ENCODE measurements at regions not wholly inside any gene's neighbourhood (a gene's known extent, or its start where the extent isn't known, plus 50 kb on each side); places are given as distances from the start of the nearest gene placed in this dataset.
"Not testable (repeated sequence)": the region's sequence is repeated elsewhere in the genome, so short reads cannot be mapped to it uniquely, and the experiment has no call there.

- not testable (repeated sequence) for DNase-seq
These were observed 241.6 kb upstream of the VKORC1L1 start for GRCh38 chr7:65631236-65631635.

GRCh38 chr7:65633587-65634404 lies 239.1 kb upstream of the VKORC1L1 start:
- not testable (repeated sequence) for DNase-seq

GRCh38 chr7:65638918-65639317 lies 234.0 kb upstream of the VKORC1L1 start:
- not testable (repeated sequence) for DNase-seq

- DNase-seq = not testable (repeated sequence)
These were observed 233.2 kb upstream of the VKORC1L1 start for GRCh38 chr7:65639717-65640116.

GRCh38 chr7:65643498-65643897 lies 229.4 kb upstream of the VKORC1L1 start:
- not testable (repeated sequence) for DNase-seq

DNA sequence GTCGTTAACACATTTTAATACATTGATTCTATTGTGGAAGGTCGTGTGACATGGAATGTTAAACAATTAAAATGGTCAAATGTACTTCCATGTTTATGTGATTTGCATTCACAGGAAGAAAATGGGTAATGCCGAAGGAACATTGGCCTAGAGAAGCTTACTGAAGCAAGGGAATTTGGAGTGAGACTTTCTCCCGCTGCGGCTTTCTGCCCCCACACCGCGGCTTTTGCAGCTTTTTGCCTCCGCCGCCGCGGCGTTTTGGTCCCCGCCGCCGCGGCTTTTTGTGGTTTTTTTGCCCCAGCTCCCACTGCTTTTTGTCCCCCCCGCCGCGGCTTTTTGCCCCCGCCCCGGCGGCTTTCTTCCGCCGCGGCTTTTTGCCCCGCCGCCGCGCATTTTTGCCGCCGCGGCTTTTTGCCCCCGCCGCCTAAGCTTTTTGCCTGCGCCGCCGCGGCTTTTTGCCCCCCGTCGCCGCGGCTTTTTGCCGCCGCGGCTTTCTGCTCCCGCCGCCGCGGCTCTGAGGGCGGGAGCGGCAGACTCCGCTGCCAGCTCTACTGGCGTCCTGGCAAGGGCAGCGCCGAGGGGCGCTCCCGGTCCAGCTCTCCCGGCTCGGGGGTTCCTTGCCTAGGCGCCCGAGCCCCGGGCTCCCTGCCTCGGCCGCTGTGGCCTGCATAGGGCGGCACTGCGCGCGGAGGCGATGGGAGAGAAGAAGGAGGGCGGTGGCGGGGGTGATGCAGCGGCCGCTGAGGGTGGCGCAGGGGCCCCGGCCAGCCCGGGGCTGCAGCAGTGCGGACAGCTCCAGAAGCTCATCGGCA lies 225.5 kb upstream of the VKORC1L1 start:
- not testable (repeated sequence) for DNase-seq

DNA sequence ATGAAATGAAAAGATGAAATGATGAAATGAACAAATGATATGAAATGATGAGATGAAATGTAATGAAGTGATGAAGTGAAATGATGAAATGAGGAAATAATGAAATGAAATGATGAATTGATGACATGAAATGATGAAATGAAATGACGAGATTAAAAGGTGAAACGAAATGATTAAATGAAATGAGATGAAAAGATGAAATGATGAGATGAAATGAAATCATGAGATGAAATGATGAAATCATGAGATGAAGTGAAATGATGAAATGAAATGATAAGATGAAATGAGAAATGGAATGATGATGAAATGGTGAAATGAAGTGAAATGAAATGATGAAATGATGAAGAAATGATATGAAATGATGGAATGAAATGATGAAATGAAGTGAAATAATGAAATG lies 221.7 kb upstream of the VKORC1L1 start:
- not testable (repeated sequence) for DNase-seq

DNA sequence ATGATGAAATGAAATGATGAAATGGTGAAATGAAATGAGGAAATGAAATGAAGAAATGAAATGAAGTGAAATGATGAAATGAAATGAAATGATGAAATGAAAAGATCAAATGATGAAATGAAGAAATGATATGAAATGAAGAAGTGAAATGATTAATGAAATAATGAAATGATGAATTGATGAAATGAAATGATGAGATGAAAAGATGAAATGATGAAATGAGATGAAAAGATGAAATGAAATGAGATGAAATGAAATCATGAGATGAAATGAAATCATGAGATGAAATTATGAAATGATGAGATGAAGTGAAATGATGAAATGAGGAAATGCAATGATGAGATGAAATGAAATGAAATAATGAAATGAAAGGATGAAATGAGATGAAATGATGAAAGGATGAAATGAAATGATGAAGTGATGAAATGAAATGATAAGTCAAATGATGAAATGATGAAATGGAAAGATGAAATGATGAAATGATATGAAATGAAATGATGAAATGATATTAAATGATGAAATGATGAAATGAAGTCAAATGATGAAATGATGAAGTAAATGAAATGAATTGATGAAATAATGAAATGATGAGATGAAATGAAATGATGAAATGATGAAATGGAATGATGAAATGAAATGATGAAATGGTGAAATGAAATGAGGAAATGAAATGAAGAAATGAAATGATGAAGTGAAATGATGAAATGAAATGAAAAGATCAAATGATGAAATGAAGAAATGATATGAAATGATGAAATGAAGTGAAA lies 220.9 kb upstream of the VKORC1L1 start:
- DNase-seq = not testable (repeated sequence)

DNA sequence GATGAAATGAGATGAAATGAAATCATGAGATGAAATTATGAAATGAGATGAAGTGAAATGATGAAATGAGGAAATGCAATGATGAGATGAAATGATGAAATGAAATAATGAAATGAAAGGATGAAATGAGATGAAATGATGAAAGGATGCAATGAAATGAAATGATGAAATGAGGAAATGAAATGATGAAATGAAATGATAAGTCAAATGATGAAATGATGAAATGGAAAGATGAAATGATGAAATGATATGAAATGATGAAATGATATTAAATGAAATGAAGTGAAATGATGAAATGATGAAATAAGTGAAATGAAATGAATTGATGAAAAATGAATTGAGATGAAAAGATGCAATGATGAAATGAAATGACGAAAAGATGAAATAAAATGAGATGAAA lies 220.2 kb upstream of the VKORC1L1 start:
- DNase-seq = not testable (repeated sequence)

- not testable (repeated sequence) for DNase-seq
These were observed 216.2 kb upstream of the VKORC1L1 start for GRCh38 chr7:65656494-65657188.

DNA sequence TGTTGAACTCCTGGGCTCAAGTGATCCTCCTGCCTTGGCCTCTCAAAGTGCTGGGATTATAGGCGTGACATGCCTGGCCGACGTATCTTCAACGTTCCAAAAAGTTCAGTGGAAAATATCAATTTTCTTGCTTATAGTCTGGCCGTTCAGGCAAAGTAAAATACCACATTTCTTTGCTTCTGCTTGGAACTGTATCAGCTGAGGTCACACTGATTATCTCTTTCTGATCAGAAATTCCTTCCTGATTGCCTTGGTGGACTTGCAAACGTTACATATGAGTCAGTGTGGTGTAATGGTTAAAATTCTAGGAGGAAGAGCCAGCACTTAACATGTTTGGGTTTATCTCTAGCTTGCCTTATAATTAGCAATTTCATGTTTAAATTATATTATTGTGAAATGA lies 189.5 kb upstream of the VKORC1L1 start:
- not testable (repeated sequence) for DNase-seq

DNA sequence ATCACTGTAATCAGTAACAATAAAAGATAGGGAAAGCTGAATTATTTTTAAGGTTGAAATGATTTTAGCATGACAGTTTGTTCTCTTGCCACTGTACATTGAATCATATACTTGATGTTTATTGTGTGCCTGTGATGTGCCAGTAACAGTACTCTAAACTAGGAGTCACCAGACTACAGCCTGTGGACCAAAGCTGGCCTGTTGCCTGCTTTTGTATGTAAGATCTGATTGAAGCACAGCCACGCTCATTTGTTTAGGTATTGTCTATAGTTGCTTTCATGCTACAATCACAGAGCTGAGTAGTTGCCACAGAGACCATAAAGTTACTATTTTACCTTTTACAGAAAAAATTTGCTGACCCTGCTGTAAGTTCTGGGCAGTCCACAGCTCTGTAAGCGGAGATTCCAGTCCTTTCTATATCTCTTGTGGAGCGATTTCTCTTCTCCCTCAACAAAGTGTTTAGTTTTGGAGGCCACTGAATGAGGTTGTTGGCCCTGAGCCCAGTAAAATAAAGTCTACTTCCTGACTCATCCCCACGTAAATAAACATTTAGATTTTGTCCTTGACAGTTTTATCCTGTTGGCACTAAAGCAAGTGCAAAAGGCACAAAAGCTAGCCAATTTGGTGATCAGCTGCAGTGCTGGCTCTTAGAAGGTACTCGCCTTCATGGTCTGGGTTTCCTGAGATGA lies 173.7 kb upstream of the VKORC1L1 start:
- DNase-seq = not testable (repeated sequence)

GRCh38 chr7:65699715-65700356 lies 173.0 kb upstream of the VKORC1L1 start:
- DNase-seq = not testable (repeated sequence)

DNA sequence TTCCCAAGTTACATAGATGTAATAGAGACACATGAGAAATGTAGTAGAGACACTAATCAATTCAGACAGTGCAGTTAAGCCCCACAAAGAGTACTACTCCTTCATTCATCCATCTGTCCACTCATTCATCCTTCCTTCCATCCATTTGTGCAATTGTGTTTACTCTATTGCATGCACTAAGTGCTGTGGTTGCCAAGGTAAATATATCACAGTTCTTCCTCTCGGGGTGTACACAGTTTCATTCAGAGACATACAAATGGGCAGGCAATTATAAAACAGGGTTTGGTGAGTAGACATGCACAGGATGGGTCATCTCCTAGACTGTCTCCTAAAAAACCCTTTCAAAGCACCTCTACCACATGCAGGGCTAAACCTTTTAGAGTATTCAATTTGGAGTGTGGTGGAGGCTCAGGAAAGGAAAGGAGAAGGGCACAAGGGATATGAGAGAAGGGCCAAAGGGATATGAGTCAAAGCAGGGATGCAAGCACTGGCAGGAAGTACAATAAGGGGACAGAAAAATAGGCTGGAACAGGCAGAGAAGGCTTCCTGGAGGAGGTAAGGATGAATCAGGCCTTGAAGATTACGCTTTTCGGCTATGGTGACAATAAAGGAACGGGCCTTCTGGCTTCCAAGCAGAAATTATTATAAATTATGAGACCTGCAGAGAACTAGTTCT lies 153.6 kb upstream of the VKORC1L1 start:
- DNase-seq = not testable (repeated sequence)

GRCh38 chr7:65722361-65722792 lies 150.5 kb upstream of the VKORC1L1 start:
- peak; percentile 11 to 20 for DNase-seq

DNA sequence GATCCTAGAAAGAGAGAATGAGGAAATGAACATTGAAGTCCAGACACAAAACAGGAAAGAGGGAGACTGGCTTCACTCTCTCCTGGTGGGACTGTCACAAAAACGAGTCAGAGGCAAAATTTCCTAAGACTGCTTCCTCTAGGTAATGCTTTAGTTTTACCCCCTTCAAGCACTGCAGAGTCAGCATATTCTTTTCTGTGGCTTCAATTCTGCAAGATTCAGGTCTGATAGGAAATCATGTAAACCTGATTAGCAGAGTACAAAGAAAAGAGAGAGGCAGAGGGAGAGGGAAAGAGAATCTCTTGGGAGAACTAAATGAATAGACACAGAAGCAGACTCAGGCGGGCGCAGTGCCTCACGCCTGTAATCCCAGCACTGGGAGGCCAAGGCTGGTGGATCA lies 145.7 kb upstream of the VKORC1L1 start:
- not testable (repeated sequence) for DNase-seq

DNA sequence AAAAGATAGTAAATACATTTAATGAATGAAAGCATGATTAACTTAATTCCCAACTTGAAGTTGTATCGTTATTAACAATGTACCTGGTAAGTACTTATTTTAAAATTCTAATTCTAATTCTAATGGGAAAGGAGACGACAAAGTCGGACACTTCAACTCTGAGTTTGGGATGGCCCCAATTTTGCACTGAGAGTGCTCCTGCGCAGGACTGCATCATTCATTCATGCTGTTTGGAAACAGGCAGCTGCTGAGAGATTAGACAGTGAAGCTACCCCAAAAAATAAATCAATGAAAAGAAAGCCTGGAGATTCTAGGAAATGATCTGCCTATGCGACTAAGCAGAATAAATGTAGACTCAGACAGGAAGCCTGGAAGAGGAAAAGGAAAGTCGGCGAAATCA lies 141.7 kb upstream of the VKORC1L1 start:
- no peak for DNase-seq

GRCh38 chr7:65731562-65732035 lies 141.3 kb upstream of the VKORC1L1 start:
- no peak for DNase-seq

- DNase-seq = peak; percentile 54 to 69
These were observed 128.5 kb upstream of the VKORC1L1 start for GRCh38 chr7:65744406-65744805.

DNA sequence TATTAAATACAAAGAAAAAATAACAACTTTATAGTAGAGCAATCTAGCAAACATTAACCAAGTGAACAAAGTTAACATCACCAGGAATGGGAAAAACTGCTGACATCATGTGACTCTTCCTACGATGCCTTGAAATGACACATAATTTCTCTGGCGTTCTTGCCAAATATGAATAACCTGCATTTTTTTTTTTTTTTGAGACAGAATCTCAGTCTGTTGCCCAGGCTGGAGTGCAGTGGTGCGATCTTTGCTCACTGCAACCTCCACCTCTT lies 126.5 kb upstream of the VKORC1L1 start:
- DNase-seq = no peak

Measured in inflammatory macrophage (primary cell).